ENCODE measurements at regions not wholly inside any gene's neighbourhood (a gene's known extent, or its start where the extent isn't known, plus 50 kb on each side); places are given as distances from the start of the nearest gene placed in this dataset.

GRCh38 chr13:85247780-85248179 is 551.4 kb downstream of the SLITRK6 start:
- Histone ChIP-seq H3K4me1 (ENCODE audit: control insufficient read depth, low read depth, low read length) (no peaks in the 10 kb centered on the region), H3K9me3 (ENCODE audit: control insufficient read depth, low read depth, low read length) (no peaks in the 10 kb centered on the region), H3K27ac (ENCODE audit: low read length) (no peak overlapping the region), H3K36me3 (ENCODE audit: control insufficient read depth, low read depth, low read length) (no peaks in the 10 kb centered on the region), H3K27me3 (ENCODE audit: control insufficient read depth, insufficient read depth, low read length) (no peaks in the 10 kb centered on the region), H3K4me3 (ENCODE audit: low read length) (no peak overlapping the region), H3K9ac (ENCODE audit: low read length) (no peak overlapping the region)

- Histone ChIP-seq H3K9me3 (ENCODE audit: control insufficient read depth, low read depth, low read length) (no peaks in the 10 kb centered on the region), H3K4me3 (ENCODE audit: low read length) (no peak overlapping the region), H3K27me3 (ENCODE audit: control insufficient read depth, insufficient read depth, low read length) (no peaks in the 10 kb centered on the region), H3K4me1 (ENCODE audit: control insufficient read depth, low read depth, low read length) (no peaks in the 10 kb centered on the region), H3K9ac (ENCODE audit: low read length) (no peak overlapping the region), H3K27ac (ENCODE audit: low read length) (no peak overlapping the region), H3K36me3 (ENCODE audit: control insufficient read depth, low read depth, low read length) (no peaks in the 10 kb centered on the region)
Observed at GRCh38 chr13:85243831-85244230, 555.4 kb downstream of the SLITRK6 start.

DNA sequence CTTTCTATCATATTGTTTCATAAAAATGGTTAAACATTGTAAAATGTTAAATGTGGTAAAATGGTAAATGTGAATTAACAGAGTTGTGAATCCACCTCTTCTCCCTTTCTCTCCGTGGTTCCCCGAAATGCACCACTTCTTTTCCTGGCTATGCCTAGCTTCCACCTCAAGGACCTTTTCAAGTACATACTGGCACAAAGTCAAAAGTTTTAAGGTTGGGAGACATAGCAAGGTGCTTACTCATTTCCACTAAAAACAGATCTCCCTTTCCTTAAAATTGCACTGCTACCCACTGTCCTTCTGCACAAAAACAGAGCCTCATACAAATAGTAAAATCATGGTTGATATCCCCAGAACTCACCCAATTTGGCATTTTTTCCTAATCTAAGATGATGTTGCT is 558.2 kb downstream of the SLITRK6 start:
- Histone ChIP-seq H3K36me3 (ENCODE audit: control insufficient read depth, low read depth, low read length) (no peaks in the 10 kb centered on the region), H3K9ac (ENCODE audit: low read length) (no peak overlapping the region), H3K4me3 (ENCODE audit: low read length) (no peak overlapping the region), H3K27ac (ENCODE audit: low read length) (no peak overlapping the region), H3K4me1 (ENCODE audit: control insufficient read depth, low read depth, low read length) (no peaks in the 10 kb centered on the region), H3K9me3 (ENCODE audit: control insufficient read depth, low read depth, low read length) (no peaks in the 10 kb centered on the region), H3K27me3 (ENCODE audit: control insufficient read depth, insufficient read depth, low read length) (no peaks in the 10 kb centered on the region)

DNA sequence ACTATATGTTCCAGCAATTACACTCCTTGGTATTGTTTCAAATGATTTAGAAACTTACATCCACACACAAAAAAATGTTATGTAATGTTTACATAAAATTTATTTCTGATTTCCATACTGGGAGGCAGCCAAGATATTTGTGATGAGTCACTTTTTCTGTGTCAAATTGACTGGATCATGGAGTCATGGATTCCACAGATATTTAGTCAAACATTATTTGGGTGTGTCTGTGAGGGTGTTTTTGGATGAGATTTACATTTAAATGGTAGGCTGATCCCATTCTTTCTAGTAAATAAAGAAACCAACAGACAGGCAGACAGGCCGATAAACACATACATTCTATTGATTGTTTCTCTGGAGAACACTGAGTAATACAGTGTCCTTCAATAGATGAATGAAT is 562.8 kb downstream of the SLITRK6 start:
- no peak overlapping the region for H3K4me3 ChIP-seq (ENCODE audit: low read length)
- H3K27me3 ChIP-seq (ENCODE audit: control insufficient read depth, insufficient read depth, low read length) = no peaks in the 10 kb centered on the region
- H3K9ac ChIP-seq (ENCODE audit: low read length) = no peak overlapping the region
- H3K9me3 ChIP-seq (ENCODE audit: control insufficient read depth, low read depth, low read length) = no peaks in the 10 kb centered on the region
- no peaks in the 10 kb centered on the region for H3K4me1 ChIP-seq (ENCODE audit: control insufficient read depth, low read depth, low read length)
- no peaks in the 10 kb centered on the region for H3K36me3 ChIP-seq (ENCODE audit: control insufficient read depth, low read depth, low read length)
- no peak overlapping the region for H3K27ac ChIP-seq (ENCODE audit: low read length)

- H3K27ac ChIP-seq (ENCODE audit: low read length) = no peak overlapping the region
- H3K4me3 ChIP-seq (ENCODE audit: low read length) = no peak overlapping the region
- no peaks in the 10 kb centered on the region for H3K4me1 ChIP-seq (ENCODE audit: control insufficient read depth, low read depth, low read length)
- no peaks in the 10 kb centered on the region for H3K36me3 ChIP-seq (ENCODE audit: control insufficient read depth, low read depth, low read length)
- no peaks in the 10 kb centered on the region for H3K27me3 ChIP-seq (ENCODE audit: control insufficient read depth, insufficient read depth, low read length)
- H3K9ac ChIP-seq (ENCODE audit: low read length) = no peak overlapping the region
- no peaks in the 10 kb centered on the region for H3K9me3 ChIP-seq (ENCODE audit: control insufficient read depth, low read depth, low read length)
Observed at GRCh38 chr13:85230691-85231093, 568.5 kb downstream of the SLITRK6 start.

DNA sequence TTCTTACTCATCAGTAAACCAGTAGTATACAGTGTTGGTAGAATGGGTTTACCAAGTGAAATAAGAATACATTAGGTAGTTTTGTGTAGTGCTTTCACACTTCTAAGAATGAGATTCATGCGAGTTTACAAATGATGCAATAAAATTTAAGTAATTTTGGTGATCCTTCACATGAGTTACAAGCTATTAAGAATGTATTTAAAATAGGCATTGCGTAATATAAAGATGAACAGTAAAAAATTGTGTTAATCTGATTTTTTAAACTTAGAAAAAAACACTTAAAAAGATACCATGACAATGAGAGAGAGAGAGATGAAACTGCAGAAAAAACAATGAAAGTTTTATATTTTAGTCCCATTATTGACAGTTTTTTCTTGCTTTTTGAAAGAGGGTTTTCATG is 570.5 kb downstream of the SLITRK6 start:
- Histone ChIP-seq H3K9ac (ENCODE audit: low read length) (no peak overlapping the region), H3K27ac (ENCODE audit: low read length) (no peak overlapping the region)

GRCh38 chr13:85223883-85224656 is 575.1 kb downstream of the SLITRK6 start:
- no peaks in the 10 kb centered on the region for H3K4me1 ChIP-seq (ENCODE audit: control insufficient read depth, low read depth, low read length)
- no peak overlapping the region for H3K27ac ChIP-seq (ENCODE audit: low read length)
- no peaks in the 10 kb centered on the region for H3K27me3 ChIP-seq (ENCODE audit: control insufficient read depth, insufficient read depth, low read length)
- H3K36me3 ChIP-seq (ENCODE audit: control insufficient read depth, low read depth, low read length) = no peaks in the 10 kb centered on the region
- H3K4me3 ChIP-seq (ENCODE audit: low read length) = no peak overlapping the region
- H3K9ac ChIP-seq (ENCODE audit: low read length) = no peak overlapping the region
- no peaks in the 10 kb centered on the region for H3K9me3 ChIP-seq (ENCODE audit: control insufficient read depth, low read depth, low read length)

More for the DNA sequence above, 570.5 kb downstream of the SLITRK6 start:
- Histone ChIP-seq H3K9me3 (ENCODE audit: control insufficient read depth, low read depth, low read length) (no peaks in the 10 kb centered on the region), H3K36me3 (ENCODE audit: control insufficient read depth, low read depth, low read length) (no peaks in the 10 kb centered on the region), H3K27me3 (ENCODE audit: control insufficient read depth, insufficient read depth, low read length) (no peaks in the 10 kb centered on the region), H3K4me1 (ENCODE audit: control insufficient read depth, low read depth, low read length) (no peaks in the 10 kb centered on the region), H3K4me3 (ENCODE audit: low read length) (no peak overlapping the region)

- Histone ChIP-seq H3K27ac (ENCODE audit: low read length) (no peak overlapping the region), H3K4me3 (ENCODE audit: low read length) (no peak overlapping the region), H3K9me3 (ENCODE audit: control insufficient read depth, low read depth, low read length) (no peaks in the 10 kb centered on the region), H3K4me1 (ENCODE audit: control insufficient read depth, low read depth, low read length) (no peaks in the 10 kb centered on the region), H3K27me3 (ENCODE audit: control insufficient read depth, insufficient read depth, low read length) (no peaks in the 10 kb centered on the region), H3K9ac (ENCODE audit: low read length) (no peak overlapping the region), H3K36me3 (ENCODE audit: control insufficient read depth, low read depth, low read length) (no peaks in the 10 kb centered on the region)
Observed at GRCh38 chr13:85216576-85216975, 582.6 kb downstream of the SLITRK6 start.

DNA sequence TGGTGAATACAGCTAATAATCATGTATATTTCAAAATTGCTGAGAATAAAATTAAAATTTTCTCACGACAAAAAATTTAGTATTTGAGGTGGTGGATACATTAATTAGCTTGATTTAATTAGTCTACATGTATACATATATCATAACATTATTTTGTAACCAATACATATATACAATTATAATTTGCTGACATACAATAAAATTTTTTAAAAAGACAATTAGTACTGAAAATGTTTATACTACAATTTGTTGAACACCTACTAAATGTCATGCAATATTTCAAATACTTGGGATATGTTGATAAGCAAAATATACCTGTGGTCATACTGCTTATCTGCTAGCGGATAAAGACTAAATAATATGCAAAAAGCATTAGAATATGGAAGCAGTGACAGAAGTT is 586.5 kb downstream of the SLITRK6 start:
- Histone ChIP-seq H3K27ac (ENCODE audit: low read length) (no peak overlapping the region), H3K4me1 (ENCODE audit: control insufficient read depth, low read depth, low read length) (no peaks in the 10 kb centered on the region), H3K9me3 (ENCODE audit: control insufficient read depth, low read depth, low read length) (no peaks in the 10 kb centered on the region), H3K36me3 (ENCODE audit: control insufficient read depth, low read depth, low read length) (no peaks in the 10 kb centered on the region), H3K27me3 (ENCODE audit: control insufficient read depth, insufficient read depth, low read length) (no peaks in the 10 kb centered on the region), H3K4me3 (ENCODE audit: low read length) (no peak overlapping the region), H3K9ac (ENCODE audit: low read length) (no peak overlapping the region)

- Histone ChIP-seq H3K4me3 (ENCODE audit: low read length) (no peak overlapping the region), H3K27me3 (ENCODE audit: control insufficient read depth, insufficient read depth, low read length) (no peaks in the 10 kb centered on the region), H3K27ac (ENCODE audit: low read length) (no peak overlapping the region), H3K4me1 (ENCODE audit: control insufficient read depth, low read depth, low read length) (no peaks in the 10 kb centered on the region), H3K9ac (ENCODE audit: low read length) (no peak overlapping the region), H3K36me3 (ENCODE audit: control insufficient read depth, low read depth, low read length) (no peaks in the 10 kb centered on the region), H3K9me3 (ENCODE audit: control insufficient read depth, low read depth, low read length) (no peaks in the 10 kb centered on the region)
Observed at GRCh38 chr13:85204668-85205344, 594.4 kb downstream of the SLITRK6 start.

DNA sequence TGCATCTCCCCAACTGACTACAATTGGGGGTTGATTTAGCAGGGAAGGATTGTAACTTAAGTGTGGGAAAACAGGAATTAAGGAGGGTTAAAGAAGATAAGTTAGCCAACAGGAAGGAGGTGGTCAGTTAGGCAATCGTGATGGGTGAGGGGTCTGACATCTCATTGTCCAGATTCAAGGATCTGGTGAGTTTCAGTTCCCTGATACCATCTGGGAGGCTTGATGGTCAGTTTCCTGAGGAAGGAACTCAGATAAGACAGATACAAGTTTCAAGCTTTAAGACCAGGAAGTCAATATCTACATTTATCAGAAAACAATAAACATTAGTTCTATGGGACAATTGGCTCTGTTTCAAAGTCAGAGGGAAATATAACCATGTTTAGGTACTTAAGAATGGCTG is 601.8 kb downstream of the SLITRK6 start:
- no peak overlapping the region for H3K4me3 ChIP-seq (ENCODE audit: low read length)
- no peak overlapping the region for H3K9ac ChIP-seq (ENCODE audit: low read length)
- no peaks in the 10 kb centered on the region for H3K4me1 ChIP-seq (ENCODE audit: control insufficient read depth, low read depth, low read length)
- H3K36me3 ChIP-seq (ENCODE audit: control insufficient read depth, low read depth, low read length) = no peaks in the 10 kb centered on the region
- no peaks in the 10 kb centered on the region for H3K9me3 ChIP-seq (ENCODE audit: control insufficient read depth, low read depth, low read length)
- no peak overlapping the region for H3K27ac ChIP-seq (ENCODE audit: low read length)
- H3K27me3 ChIP-seq (ENCODE audit: control insufficient read depth, insufficient read depth, low read length) = no peaks in the 10 kb centered on the region

- Histone ChIP-seq H3K4me1 (ENCODE audit: control insufficient read depth, low read depth, low read length) (no peaks in the 10 kb centered on the region), H3K27ac (ENCODE audit: low read length) (no peak overlapping the region), H3K36me3 (ENCODE audit: control insufficient read depth, low read depth, low read length) (no peaks in the 10 kb centered on the region), H3K9me3 (ENCODE audit: control insufficient read depth, low read depth, low read length) (no peaks in the 10 kb centered on the region), H3K27me3 (ENCODE audit: control insufficient read depth, insufficient read depth, low read length) (no peaks in the 10 kb centered on the region), H3K9ac (ENCODE audit: low read length) (no peak overlapping the region), H3K4me3 (ENCODE audit: low read length) (no peak overlapping the region)
Observed at GRCh38 chr13:85194482-85194881, 604.7 kb downstream of the SLITRK6 start.

All from iPS-18a (cell line).